Gastroesophageal sphincter (tissue), 4 donors: ENCODE measurements at regions not wholly inside any gene's neighbourhood (a gene's known extent, or its start where the extent isn't known, plus 50 kb on each side); places are given as distances from the start of the nearest gene placed in this dataset.

ENCODE experiments used
- ATAC-seq: fragments of 150-250 bp; one replicate; pipeline ENCODE4 v1.9.1; 2016; ENCODE audit warnings: mild to moderate bottlenecking, moderate library complexity
- H3K27ac ChIP-seq, 4 donors: fragments of 200-600 bp; sonication (generic) in 3 of 4; 1 replicate in 3 of 4; 2 replicates in 1 of 4; pipeline ENCODE4 v1.5.1; 2016 to 2019
- H3K27me3 ChIP-seq: fragments of 200-600 bp; sonication (generic); one replicate; pipeline ENCODE4 v1.5.1; 2019
- H3K36me3 ChIP-seq, 2 donors: fragments of 200-600 bp; sonication (generic); one replicate each; pipeline ENCODE4 v1.5.1; 2019; ENCODE audit warnings: control low read depth in 1 of 2
- H3K4me1 ChIP-seq, 3 donors: fragments of 200-600 bp; sonication (generic); 1 replicate in 2 of 3; 2 replicates in 1 of 3; pipeline ENCODE4 v1.5.1; 2016 to 2019; ENCODE audit warnings: control low read depth in 2 of 3
- H3K4me3 ChIP-seq, 2 donors: fragments of 200-600 bp; sonication (generic); one replicate each; pipeline ENCODE4 v1.5.1; 2019; ENCODE audit warnings: mild to moderate bottlenecking in 1 of 2, moderate library complexity in 1 of 2
- H3K9me3 ChIP-seq, 3 donors: fragments of 200-600 bp; sonication (generic); one replicate each; pipeline ENCODE4 v1.5.1; 2017 to 2019; ENCODE audit warnings: control low read depth in 2 of 3
- EP300 ChIP-seq: sonication (generic); formaldehyde crosslinking; IDR thresholded peaks from one replicate; pipeline ENCODE4 v1.6.1; 2017; ENCODE audit warnings: antibody characterized with exemption, mild to moderate bottlenecking
- POLR2A ChIP-seq, 2 donors: fragments of 450-650 bp; IDR thresholded peaks; one replicate each; pipeline ENCODE4 v1.6.1; 2017; ENCODE audit warnings: antibody characterized with exemption in 2 of 2, mild to moderate bottlenecking in 2 of 2, moderate library complexity in 1 of 2
- POLR2AphosphoS5 ChIP-seq: sonication (generic); formaldehyde crosslinking; IDR thresholded peaks from one replicate; pipeline ENCODE4 v1.6.1; 2017; ENCODE audit warnings: antibody characterized with exemption
- WGBS, 2 donors: methylation state at CpG; one replicate each; pipeline ENCODE4 v1.1.5; 2018; ENCODE audit warnings: low coverage in 1 of 2; 5-methylcytosine and 5-hydroxymethylcytosine counted together
- TF ChIP-seq, protein P1 (sequence below), 4 experiments: fragments of 200-600 bp in 2 of 4; fragments of 450-650 bp in 2 of 4; sonication (generic) in 1 of 4; IDR thresholded peaks; one replicate each; pipeline ENCODE4 v1.5.1; 2017 to 2019; ENCODE audit warnings: antibody characterized with exemption in 4 of 4, mild to moderate bottlenecking in 2 of 4, moderate library complexity in 2 of 4

DNA sequence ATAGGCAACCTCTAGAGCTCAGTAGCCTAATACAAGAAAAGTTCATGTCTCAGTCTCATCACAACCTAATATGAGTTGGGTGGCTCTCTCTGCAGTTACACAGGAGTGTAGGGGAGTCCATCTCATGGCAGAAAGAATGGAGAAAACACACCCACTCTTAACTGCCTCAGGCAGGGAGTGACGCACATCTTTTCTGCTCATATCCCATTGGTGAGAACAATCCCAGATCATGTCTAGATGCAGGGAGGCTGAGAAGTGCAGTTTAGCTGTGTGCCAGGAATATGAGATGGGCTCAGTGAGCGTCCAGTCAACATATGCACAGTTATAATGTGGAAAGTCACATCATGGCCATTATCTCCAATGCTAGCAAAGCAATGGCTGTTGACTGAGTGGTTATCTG is 59.3 kb upstream of the KCNA5 start:
- Histone ChIP-seq H3K27ac (no peak overlapping the region), H3K27me3 (peaks cover 66% of the 10 kb centered on the region), H3K4me3 (no peak overlapping the region), H3K4me1 (no peaks in the 10 kb centered on the region), H3K36me3 (no peaks in the 10 kb centered on the region), H3K9me3 (no peaks in the 10 kb centered on the region)
- 100% methylated on average over 1 of the region's 2 CpGs; no CpG with 5 or more reads in 1 of the 2 donors for WGBS, 2 donors
- TF ChIP-seq EP300 = no peak
- TF ChIP-seq POLR2A (IDR thresholded peaks at IDR 0.05) = no peak
- no peak for ATAC-seq

DNA sequence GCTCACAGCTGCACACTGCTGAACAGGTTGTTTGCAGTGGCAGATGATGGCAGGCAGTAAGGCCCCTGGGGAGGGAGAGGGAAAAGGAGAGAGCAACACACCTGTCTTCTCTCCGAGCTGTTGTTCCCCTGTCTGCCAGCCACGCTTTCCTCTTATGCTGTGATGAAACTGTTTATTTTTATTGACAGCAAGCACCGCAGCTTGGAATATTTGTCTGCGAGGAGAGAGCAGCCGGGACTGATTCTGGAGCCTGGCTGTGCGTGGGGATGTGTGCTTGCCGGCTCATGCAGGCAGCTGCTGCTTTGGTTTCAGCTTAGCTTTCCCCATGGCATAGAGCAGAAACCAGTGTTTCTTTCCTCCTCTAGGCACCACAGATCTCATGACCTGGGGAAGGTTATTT is 58.7 kb upstream of the KCNA5 start:
- ATAC-seq = no peak
- 52% methylated on average over 7 of the region's 7 CpGs; no CpG with 5 or more reads in 1 of the 2 donors for WGBS, 2 donors
- no peak overlapping the region for H3K27ac ChIP-seq
- no peaks in the 10 kb centered on the region for H3K36me3 ChIP-seq
- H3K4me1 ChIP-seq = no peaks in the 10 kb centered on the region
- peaks cover 60% of the 10 kb centered on the region for H3K27me3 ChIP-seq
- H3K4me3 ChIP-seq = no peak overlapping the region
- H3K9me3 ChIP-seq = no peaks in the 10 kb centered on the region
- TF ChIP-seq POLR2AphosphoS5 (no peak), EP300 (no peak), POLR2A (IDR thresholded peaks at IDR 0.05) (no peak)
- TF ChIP-seq, protein P1, sequence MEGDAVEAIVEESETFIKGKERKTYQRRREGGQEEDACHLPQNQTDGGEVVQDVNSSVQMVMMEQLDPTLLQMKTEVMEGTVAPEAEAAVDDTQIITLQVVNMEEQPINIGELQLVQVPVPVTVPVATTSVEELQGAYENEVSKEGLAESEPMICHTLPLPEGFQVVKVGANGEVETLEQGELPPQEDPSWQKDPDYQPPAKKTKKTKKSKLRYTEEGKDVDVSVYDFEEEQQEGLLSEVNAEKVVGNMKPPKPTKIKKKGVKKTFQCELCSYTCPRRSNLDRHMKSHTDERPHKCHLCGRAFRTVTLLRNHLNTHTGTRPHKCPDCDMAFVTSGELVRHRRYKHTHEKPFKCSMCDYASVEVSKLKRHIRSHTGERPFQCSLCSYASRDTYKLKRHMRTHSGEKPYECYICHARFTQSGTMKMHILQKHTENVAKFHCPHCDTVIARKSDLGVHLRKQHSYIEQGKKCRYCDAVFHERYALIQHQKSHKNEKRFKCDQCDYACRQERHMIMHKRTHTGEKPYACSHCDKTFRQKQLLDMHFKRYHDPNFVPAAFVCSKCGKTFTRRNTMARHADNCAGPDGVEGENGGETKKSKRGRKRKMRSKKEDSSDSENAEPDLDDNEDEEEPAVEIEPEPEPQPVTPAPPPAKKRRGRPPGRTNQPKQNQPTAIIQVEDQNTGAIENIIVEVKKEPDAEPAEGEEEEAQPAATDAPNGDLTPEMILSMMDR (IDR thresholded peaks at IDR 0.05) = no peak

DNA sequence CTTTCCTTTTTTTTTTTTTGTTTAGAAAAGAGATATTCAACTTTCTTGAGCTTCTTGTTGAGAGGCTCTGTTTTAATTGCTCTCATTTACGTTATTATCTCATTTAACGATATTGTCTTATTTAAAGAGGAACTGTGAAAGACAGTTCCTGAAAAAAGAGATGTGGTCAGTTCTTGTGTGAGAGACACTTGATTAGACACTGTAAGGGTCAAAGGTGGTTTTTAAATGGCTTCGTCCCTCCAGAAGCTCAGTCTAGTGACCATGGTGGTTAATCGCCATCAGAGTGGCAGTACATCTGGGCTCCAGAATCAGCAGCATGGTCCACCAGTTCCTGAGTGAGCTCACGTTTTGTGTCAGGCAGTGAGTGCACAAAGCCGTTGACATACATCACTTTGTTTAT is 57.9 kb upstream of the KCNA5 start:
- TF ChIP-seq, protein P1 (IDR thresholded peaks at IDR 0.05) = no peak
- TF ChIP-seq POLR2A (IDR thresholded peaks at IDR 0.05) (no peak), POLR2AphosphoS5 (no peak), EP300 (no peak)
- no peak overlapping the region for H3K4me3 ChIP-seq
- no peaks in the 10 kb centered on the region for H3K9me3 ChIP-seq
- H3K4me1 ChIP-seq = no peaks in the 10 kb centered on the region
- ATAC-seq = no peak
- 80 to 81% methylated on average over 1 to 6 of the region's 6 CpGs for WGBS, 2 donors
- peaks cover 52% of the 10 kb centered on the region for H3K27me3 ChIP-seq
- H3K27ac ChIP-seq = no peak overlapping the region
- no peaks in the 10 kb centered on the region for H3K36me3 ChIP-seq

DNA sequence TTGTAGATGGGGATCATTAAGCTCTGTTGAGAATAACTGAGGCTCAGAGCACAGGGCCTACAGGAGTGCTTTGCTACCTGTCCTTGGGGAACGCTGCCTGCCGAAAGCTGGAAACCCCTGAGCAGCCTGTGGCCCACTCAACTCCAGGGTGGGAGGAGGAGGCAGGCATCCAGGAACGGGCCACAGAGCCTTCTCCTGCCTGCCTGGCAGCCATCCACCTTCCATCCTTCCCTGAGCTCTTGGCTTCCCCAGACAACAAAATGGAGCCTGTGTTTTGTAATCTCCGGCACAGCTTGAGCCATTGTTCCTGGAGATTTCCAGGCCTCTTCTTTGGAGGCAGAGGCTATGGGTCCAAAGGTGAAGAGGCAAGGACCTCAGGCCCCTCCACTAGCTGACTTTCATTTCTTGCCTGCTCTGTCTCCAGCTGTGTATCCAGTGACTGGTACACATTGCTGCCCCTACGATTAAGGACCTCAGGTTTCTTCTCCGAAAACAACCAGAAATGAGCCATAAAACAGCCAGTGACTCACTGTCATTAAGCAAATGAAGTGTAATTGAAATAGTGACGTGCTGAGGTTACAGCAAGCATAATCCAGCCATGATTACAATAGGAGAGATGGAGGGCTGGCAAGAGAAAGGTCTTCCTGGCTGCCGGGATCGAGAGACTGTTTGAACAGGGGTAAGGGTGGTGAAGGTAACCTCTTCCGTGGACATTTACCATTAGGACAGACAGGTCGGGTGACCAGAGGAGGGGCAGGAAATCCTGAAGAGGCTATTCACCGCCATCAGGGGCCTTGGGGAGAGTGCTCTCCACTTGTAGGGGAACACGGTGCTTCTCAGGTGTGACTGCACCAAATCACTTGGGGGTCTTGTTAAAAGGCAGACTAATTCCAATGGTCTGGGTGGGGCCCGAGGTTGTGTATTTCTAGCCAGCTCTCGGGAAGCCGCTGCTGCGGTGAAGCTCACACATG is 56.3 kb upstream of the KCNA5 start:
- Histone ChIP-seq H3K27ac (no peak overlapping the region), H3K27me3 (peaks cover 40% of the 10 kb centered on the region), H3K4me1 (no peaks in the 10 kb centered on the region), H3K9me3 (no peaks in the 10 kb centered on the region), H3K4me3 (no peak overlapping the region), H3K36me3 (no peaks in the 10 kb centered on the region)
- 67 to 71% methylated on average over 3 to 9 of the region's 17 CpGs for WGBS, 2 donors
- ATAC-seq = no peak
- TF ChIP-seq POLR2A (IDR thresholded peaks at IDR 0.05) = no peak
- no peak for TF ChIP-seq POLR2AphosphoS5
- TF ChIP-seq, protein P1 (IDR thresholded peaks at IDR 0.05) = no peak
- TF ChIP-seq EP300 = no peak

DNA sequence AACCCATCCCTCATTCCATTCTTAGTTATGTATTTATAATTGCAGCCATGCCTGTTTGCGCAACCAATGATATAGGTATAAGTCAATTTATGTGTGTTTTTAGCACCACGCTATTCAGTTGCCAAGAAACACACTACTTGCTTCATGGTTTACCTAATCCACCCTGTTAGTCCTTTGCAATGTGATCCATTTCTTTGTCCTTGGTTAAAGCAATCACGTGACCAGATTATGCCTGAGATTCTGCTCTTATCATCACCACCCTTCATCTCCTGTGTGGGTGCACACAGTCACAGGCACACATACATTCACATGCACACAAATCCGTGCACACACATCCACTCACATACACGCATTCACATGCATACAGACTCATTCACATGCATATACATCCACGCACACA is 52.3 kb upstream of the KCNA5 start:
- no peak overlapping the region for H3K4me3 ChIP-seq
- H3K9me3 ChIP-seq = no peaks in the 10 kb centered on the region
- H3K27me3 ChIP-seq = peaks cover 39% of the 10 kb centered on the region
- no peak for ATAC-seq
- no peak overlapping the region for H3K27ac ChIP-seq
- WGBS, 2 donors = 86 to 88% methylated on average over 6 of the region's 6 CpGs
- TF ChIP-seq POLR2AphosphoS5 (no peak), POLR2A (IDR thresholded peaks at IDR 0.05) (no peak), EP300 (no peak)
- TF ChIP-seq, protein P1 (IDR thresholded peaks at IDR 0.05) = no peak
- H3K36me3 ChIP-seq = no peaks in the 10 kb centered on the region
- H3K4me1 ChIP-seq = no peaks in the 10 kb centered on the region
